IMR-90 (cell line): ENCODE measurements at regions not wholly inside any gene's neighbourhood (a gene's known extent, or its start where the extent isn't known, plus 50 kb on each side); places are given as distances from the start of the nearest gene placed in this dataset.

Experiments
- ATAC-seq: fragments of 200-7000 bp; cut with Tn5 transposase; 2 replicates; pipeline ENCODE4 v1.9.1; 2020; ENCODE audit warnings: low read depth, mild to moderate bottlenecking, moderate library complexity
- BruUV-seq: library from RNA; stranded (reverse); fragments of 400-500 nt; replicated peaks from 2 replicates; lab custom pipeline; 2021; lab: Mats Ljungman, UMichigan
- CTCF ChIA-PET: fragments of 300-600 bp; formaldehyde crosslinking; extraction: SDS; loops from one replicate; lab custom pipeline; 2021; ENCODE audit warnings: antibody characterized with exemption; lab: Yijun Ruan, JAX
- POLR2A ChIA-PET: fragments of 300-600 bp; sonication (Branson Sonifier 250); formaldehyde crosslinking; loops from one replicate; lab custom pipeline; 2022; ENCODE audit warnings: antibody characterized with exemption; ENCODE audit not compliant: unreplicated experiment; lab: Charles Lee
- DNase-seq: peaks from one replicate; pipeline ENCODE4 v3.0.0; 2013
- H2AFZ ChIP-seq: replicated peaks from 2 replicates; pipeline ENCODE3; 2013; ENCODE audit warnings: low read length, mild to moderate bottlenecking; ENCODE audit not compliant: poor library complexity
- H2AK5ac ChIP-seq: 2 replicates; pipeline ENCODE4 v1.6.1; 2013; ENCODE audit warnings: low read depth, low read length, inconsistent platforms
- H2AK9ac ChIP-seq: replicated peaks from 2 replicates; pipeline ENCODE3; 2013; ENCODE audit warnings: mild to moderate bottlenecking, low read depth, low read length, moderate library complexity; ENCODE audit not compliant: poor library complexity
- H2BK120ac ChIP-seq: 2 replicates; pipeline ENCODE4 v1.6.1; 2013; ENCODE audit warnings: low read depth, low read length, inconsistent platforms
- H2BK15ac ChIP-seq: 3 replicates; pipeline ENCODE4 v1.6.1; 2013; ENCODE audit warnings: low read depth, low read length, inconsistent platforms
- H2BK20ac ChIP-seq: 2 replicates; pipeline ENCODE4 v1.6.1; 2013; ENCODE audit warnings: low read depth, mild to moderate bottlenecking, inconsistent platforms, low read length, moderate library complexity
- H2BK5ac ChIP-seq: 2 replicates; pipeline ENCODE4 v1.6.1; 2013; ENCODE audit warnings: mild to moderate bottlenecking, low read depth, low read length, inconsistent platforms; ENCODE audit not compliant: poor library complexity, severe bottlenecking
- H3K14ac ChIP-seq: replicated peaks from 2 replicates; pipeline ENCODE4 v1.6.1; 2013; ENCODE audit warnings: low read depth, low read length, inconsistent platforms
- H3K18ac ChIP-seq: 2 replicates; pipeline ENCODE4 v1.6.1; 2013; ENCODE audit warnings: low read depth, low read length, control low read depth
- H3K23ac ChIP-seq: 2 replicates; pipeline ENCODE4 v1.6.1; 2013; ENCODE audit warnings: low read depth, low read length, inconsistent platforms
- H3K27ac ChIP-seq: 2 replicates; pipeline ENCODE4 v1.5.1; 2013; ENCODE audit warnings: mild to moderate bottlenecking, control low read depth, low read length; ENCODE audit not compliant: insufficient read depth
- H3K27me3 ChIP-seq: 2 replicates; pipeline ENCODE4 v1.6.1; 2013; ENCODE audit warnings: low read length; ENCODE audit not compliant: control insufficient read depth, insufficient read depth
- H3K36me3 ChIP-seq: 2 replicates; pipeline ENCODE4 v1.6.1; 2013; ENCODE audit warnings: low read length, mixed read lengths; ENCODE audit not compliant: control insufficient read depth, insufficient read depth
- H3K4ac ChIP-seq: 2 replicates; pipeline ENCODE4 v1.6.1; 2013; ENCODE audit warnings: low read depth, low read length, inconsistent platforms
- H3K4me1 ChIP-seq: 2 replicates; pipeline ENCODE4 v1.6.1; 2013; ENCODE audit warnings: low read length, mixed read lengths; ENCODE audit not compliant: control insufficient read depth, insufficient read depth
- H3K4me2 ChIP-seq: 2 replicates; pipeline ENCODE4 v1.6.1; 2013; ENCODE audit warnings: low read depth, mild to moderate bottlenecking, control low read depth, low read length, moderate library complexity
- H3K4me3 ChIP-seq: 2 replicates; pipeline ENCODE4 v1.5.1; 2013; ENCODE audit warnings: low read depth, mild to moderate bottlenecking, control low read depth, low read length, moderate library complexity; ENCODE audit not compliant: insufficient read depth
- H3K56ac ChIP-seq: 2 replicates; pipeline ENCODE4 v1.6.1; 2013; ENCODE audit warnings: low read length, inconsistent platforms; ENCODE audit not compliant: insufficient read depth; ENCODE audit errors: extremely low read depth
- H3K79me1 ChIP-seq, 2 experiments: 2 replicates each; pipeline ENCODE4 v1.6.1; 2013; ENCODE audit warnings: low read length in 2 of 2, inconsistent platforms in 1 of 2, low read depth in 1 of 2
- H3K9ac ChIP-seq: 2 replicates; pipeline ENCODE4 v1.6.1; 2013; ENCODE audit warnings: low read depth, low read length, control low read depth
- H3K9me1 ChIP-seq: 2 replicates; pipeline ENCODE4 v1.6.1; 2013; ENCODE audit warnings: low read length, inconsistent platforms; ENCODE audit not compliant: insufficient read depth
- H3K9me3 ChIP-seq: 2 replicates; pipeline ENCODE4 v1.6.1; 2013; ENCODE audit warnings: low read length; ENCODE audit not compliant: control insufficient read depth, insufficient read depth
- H4K20me1 ChIP-seq: 2 replicates; pipeline ENCODE4 v1.6.1; 2013; ENCODE audit warnings: low read length, inconsistent platforms; ENCODE audit not compliant: insufficient read depth
- H4K5ac ChIP-seq: 2 replicates; pipeline ENCODE4 v1.6.1; 2013; ENCODE audit warnings: mild to moderate bottlenecking, low read depth, low read length, control low read depth
- H4K8ac ChIP-seq, 2 experiments: 2 replicates each; pipeline ENCODE4 v1.6.1; 2013; ENCODE audit warnings: low read depth in 2 of 2, low read length in 2 of 2, control low read depth in 1 of 2, inconsistent platforms in 1 of 2
- H4K91ac ChIP-seq: 2 replicates; pipeline ENCODE4 v1.6.1; 2013; ENCODE audit warnings: low read depth, low read length, inconsistent platforms; ENCODE audit not compliant: insufficient read depth
- BHLHE40 ChIP-seq: fragments of 150-350 bp; IDR thresholded peaks from 2 replicates; pipeline ENCODE4 v1.6.1; 2016; ENCODE audit warnings: mild to moderate bottlenecking, low read depth, low read length
- CEBPB ChIP-seq: IDR thresholded peaks from 2 replicates; pipeline ENCODE4 v1.6.1; 2012; ENCODE audit warnings: low read depth, low read length, improper control_type of control experiment
- CHD1 ChIP-seq: IDR thresholded peaks from 2 replicates; pipeline ENCODE4 v1.6.1; 2012; ENCODE audit warnings: low read depth, low read length, improper control_type of control experiment
- FOS ChIP-seq: fragments of 150-350 bp; IDR thresholded peaks from 2 replicates; pipeline ENCODE4 v1.6.1; 2016; ENCODE audit warnings: low read depth, low read length
- MXI1 ChIP-seq: IDR thresholded peaks from 2 replicates; pipeline ENCODE4 v1.6.1; 2012; ENCODE audit warnings: low read depth, mild to moderate bottlenecking, low read length, moderate library complexity, borderline replicate concordance
- NFE2L2 ChIP-seq: fragments of 150-350 bp; IDR thresholded peaks from 2 replicates; pipeline ENCODE4 v1.6.1; 2016; ENCODE audit warnings: low read depth, mild to moderate bottlenecking, low read length
- RAD21 ChIP-seq: IDR thresholded peaks from 2 replicates; pipeline ENCODE4 v1.6.1; 2012; ENCODE audit warnings: low read length, improper control_type of control experiment
- RCOR1 ChIP-seq: IDR thresholded peaks from 2 replicates; pipeline ENCODE4 v1.6.1; 2012; ENCODE audit warnings: mild to moderate bottlenecking, low read length, improper control_type of control experiment; ENCODE audit not compliant: insufficient replicate concordance
- RFX5 ChIP-seq: IDR thresholded peaks from 2 replicates; pipeline ENCODE4 v1.8.0; 2012; ENCODE audit warnings: low read depth, mild to moderate bottlenecking, low read length, moderate library complexity
- SMC3 ChIP-seq: fragments of 150-350 bp; IDR thresholded peaks from 2 replicates; pipeline ENCODE4 v1.6.1; 2016; ENCODE audit warnings: low read depth, mild to moderate bottlenecking, antibody characterized with exemption, low read length, moderate library complexity
- whole genome bisulfite sequencing, 2 experiments: methylation state at CpG; one replicate each; pipeline versions ENCODE4 v1.1.5 to v1.1.7; 2013; ENCODE audit warnings: missing lambda C conversion rate in 2 of 2; ENCODE audit not compliant: insufficient read length in 1 of 2; ENCODE audit errors: extremely low coverage in 2 of 2; 5-methylcytosine and 5-hydroxymethylcytosine counted together
- dilution Hi-C: fragments of 300-500 bp; cut with HindIII; formaldehyde crosslinking; loops from one replicate; pipeline ENCODE4 v1.14.3; 2018; ENCODE audit warnings: low sequenced_read_pairs; ENCODE audit not compliant: unreplicated experiment
- in situ Hi-C: fragments of 300-500 bp; cut with MboI; formaldehyde crosslinking; loops from 3 replicates; pipeline ENCODE4 v1.14.3; 2019; ENCODE audit warnings: low sequenced_read_pairs, inconsistent platforms, mixed read lengths
- intact Hi-C: fragments of 100-400 bp; cut with micrococcal nuclease; formaldehyde crosslinking; loops from 2 replicates; pipeline ENCODE4 v1.10.0; 2022
- TF ChIP-seq, protein P1 (sequence below): fragments of 150-350 bp; IDR thresholded peaks from 2 replicates; pipeline ENCODE4 v1.6.1; 2016; ENCODE audit warnings: low read depth, mild to moderate bottlenecking, low read length, moderate library complexity, borderline replicate concordance
- TF ChIP-seq, protein P2 (sequence below): conservative IDR thresholded peaks from 2 replicates; pipeline ENCODE4 v1.5.1; 2012; ENCODE audit warnings: mild to moderate bottlenecking, low read depth, low read length, improper control_type of control experiment

- H3K79me1 ChIP-seq: no peaks in the 10 kb centered on the region
- no peak overlapping the region for H3K4me2 ChIP-seq
- no TSS peak for BruUV-seq
- H4K20me1 ChIP-seq: no peaks in the 10 kb centered on the region
- H3K9me3 ChIP-seq: peaks cover 32% of the 10 kb centered on the region
- H3K4me1 ChIP-seq: no peaks in the 10 kb centered on the region
- in situ Hi-C loops (no loop called here), intact Hi-C loops (no loop called here), dilution Hi-C loops (no loop called here)
- ChIA-PET CTCF (no interaction called here), POLR2A (no interaction called here)
- no peak overlapping the region for H2BK20ac ChIP-seq
- H3K9ac ChIP-seq: no peak overlapping the region
- H2BK15ac ChIP-seq: no peak overlapping the region
- TF ChIP-seq, protein P1, sequence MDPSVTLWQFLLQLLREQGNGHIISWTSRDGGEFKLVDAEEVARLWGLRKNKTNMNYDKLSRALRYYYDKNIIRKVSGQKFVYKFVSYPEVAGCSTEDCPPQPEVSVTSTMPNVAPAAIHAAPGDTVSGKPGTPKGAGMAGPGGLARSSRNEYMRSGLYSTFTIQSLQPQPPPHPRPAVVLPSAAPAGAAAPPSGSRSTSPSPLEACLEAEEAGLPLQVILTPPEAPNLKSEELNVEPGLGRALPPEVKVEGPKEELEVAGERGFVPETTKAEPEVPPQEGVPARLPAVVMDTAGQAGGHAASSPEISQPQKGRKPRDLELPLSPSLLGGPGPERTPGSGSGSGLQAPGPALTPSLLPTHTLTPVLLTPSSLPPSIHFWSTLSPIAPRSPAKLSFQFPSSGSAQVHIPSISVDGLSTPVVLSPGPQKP: no peak
- TF ChIP-seq CHD1 (no peak), RAD21 (no peak), NFE2L2 (no peak), BHLHE40 (no peak), FOS (no peak), SMC3 (no peak), CEBPB (no peak), MXI1 (no peak), RFX5 (no peak), RCOR1 (no peak)
- TF ChIP-seq, protein P2, sequence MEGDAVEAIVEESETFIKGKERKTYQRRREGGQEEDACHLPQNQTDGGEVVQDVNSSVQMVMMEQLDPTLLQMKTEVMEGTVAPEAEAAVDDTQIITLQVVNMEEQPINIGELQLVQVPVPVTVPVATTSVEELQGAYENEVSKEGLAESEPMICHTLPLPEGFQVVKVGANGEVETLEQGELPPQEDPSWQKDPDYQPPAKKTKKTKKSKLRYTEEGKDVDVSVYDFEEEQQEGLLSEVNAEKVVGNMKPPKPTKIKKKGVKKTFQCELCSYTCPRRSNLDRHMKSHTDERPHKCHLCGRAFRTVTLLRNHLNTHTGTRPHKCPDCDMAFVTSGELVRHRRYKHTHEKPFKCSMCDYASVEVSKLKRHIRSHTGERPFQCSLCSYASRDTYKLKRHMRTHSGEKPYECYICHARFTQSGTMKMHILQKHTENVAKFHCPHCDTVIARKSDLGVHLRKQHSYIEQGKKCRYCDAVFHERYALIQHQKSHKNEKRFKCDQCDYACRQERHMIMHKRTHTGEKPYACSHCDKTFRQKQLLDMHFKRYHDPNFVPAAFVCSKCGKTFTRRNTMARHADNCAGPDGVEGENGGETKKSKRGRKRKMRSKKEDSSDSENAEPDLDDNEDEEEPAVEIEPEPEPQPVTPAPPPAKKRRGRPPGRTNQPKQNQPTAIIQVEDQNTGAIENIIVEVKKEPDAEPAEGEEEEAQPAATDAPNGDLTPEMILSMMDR: no peak
- H3K27ac ChIP-seq: no peak overlapping the region
- no peak overlapping the region for H4K8ac ChIP-seq
- H3K36me3 ChIP-seq: no peaks in the 10 kb centered on the region
- no peak for DNase-seq
- WGBS, 2 experiments: no CpG with 5 or more reads among the region's 8 CpGs
- H3K4me3 ChIP-seq: no peak overlapping the region
- no peak overlapping the region for H2BK120ac ChIP-seq
- H3K18ac ChIP-seq: no peak overlapping the region
- ATAC-seq: no peak
- H3K9me1 ChIP-seq: no peaks in the 10 kb centered on the region
- H3K23ac ChIP-seq: no peak overlapping the region
- no peak overlapping the region for H4K5ac ChIP-seq
- no peak overlapping the region for H2AK9ac ChIP-seq
- H2AK5ac ChIP-seq: no peak overlapping the region
- H3K56ac ChIP-seq: no peak overlapping the region
- H2AFZ ChIP-seq: no peak overlapping the region
- H3K27me3 ChIP-seq: no peaks in the 10 kb centered on the region
- H2BK5ac ChIP-seq: no peak overlapping the region
- H3K4ac ChIP-seq: no peak overlapping the region
- H4K91ac ChIP-seq: no peak overlapping the region
- no peak overlapping the region for H3K14ac ChIP-seq
These were observed 402.0 kb upstream of the IRX4 start for GRCh38 chr5:2284678-2285077.
